ENCODE measurements at regions not wholly inside any gene's neighbourhood (a gene's known extent, or its start where the extent isn't known, plus 50 kb on each side); places are given as distances from the start of the nearest gene placed in this dataset.

GRCh38 chr5:8633259-8633658 is 764.3 kb downstream of the MTRR start:
- no peak for DNase-seq (ENCODE audit: low read depth, low spot score)

DNA sequence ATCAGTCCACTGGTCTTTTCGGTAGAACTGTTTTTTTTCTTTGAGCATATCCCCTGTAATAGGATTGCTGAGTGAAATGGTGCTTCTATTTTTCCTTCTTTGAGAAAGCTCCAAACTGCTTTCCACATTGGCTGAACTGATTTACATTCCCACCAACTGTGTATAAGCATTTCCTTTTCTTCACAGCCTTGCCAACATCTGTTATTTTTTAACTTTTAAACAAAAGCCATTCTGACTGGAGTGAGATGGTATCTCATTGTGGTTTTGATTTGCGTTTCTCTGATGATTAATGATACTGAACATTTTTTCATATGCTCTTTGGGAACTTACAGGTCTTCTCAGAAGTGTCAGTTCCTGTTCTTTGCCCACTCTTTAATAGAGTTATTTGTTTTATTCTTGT is 764.7 kb downstream of the MTRR start:
- DNase-seq (ENCODE audit: low read depth, low spot score) = peak; percentile 31

DNA sequence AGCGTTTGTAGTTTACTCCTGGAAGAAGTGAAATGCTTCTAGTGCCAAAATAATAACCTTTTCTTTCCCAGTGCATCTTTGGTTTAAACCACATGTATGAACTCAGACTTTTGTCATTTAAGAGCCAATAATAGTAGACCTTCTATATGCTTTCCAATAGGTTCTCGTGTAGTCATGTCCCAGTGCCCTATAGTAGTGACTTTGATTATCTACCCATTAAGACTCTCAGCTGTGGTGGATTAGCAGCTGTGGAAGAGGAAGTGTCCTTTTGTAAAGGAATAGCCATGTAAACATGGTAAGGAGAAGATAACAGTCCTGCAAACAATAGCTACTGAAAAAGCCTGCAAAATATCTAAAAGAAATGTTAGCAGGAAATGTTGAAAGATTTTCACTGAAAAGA is 765.3 kb downstream of the MTRR start:
- DNase-seq (ENCODE audit: low read depth, low spot score) = no peak

DNA sequence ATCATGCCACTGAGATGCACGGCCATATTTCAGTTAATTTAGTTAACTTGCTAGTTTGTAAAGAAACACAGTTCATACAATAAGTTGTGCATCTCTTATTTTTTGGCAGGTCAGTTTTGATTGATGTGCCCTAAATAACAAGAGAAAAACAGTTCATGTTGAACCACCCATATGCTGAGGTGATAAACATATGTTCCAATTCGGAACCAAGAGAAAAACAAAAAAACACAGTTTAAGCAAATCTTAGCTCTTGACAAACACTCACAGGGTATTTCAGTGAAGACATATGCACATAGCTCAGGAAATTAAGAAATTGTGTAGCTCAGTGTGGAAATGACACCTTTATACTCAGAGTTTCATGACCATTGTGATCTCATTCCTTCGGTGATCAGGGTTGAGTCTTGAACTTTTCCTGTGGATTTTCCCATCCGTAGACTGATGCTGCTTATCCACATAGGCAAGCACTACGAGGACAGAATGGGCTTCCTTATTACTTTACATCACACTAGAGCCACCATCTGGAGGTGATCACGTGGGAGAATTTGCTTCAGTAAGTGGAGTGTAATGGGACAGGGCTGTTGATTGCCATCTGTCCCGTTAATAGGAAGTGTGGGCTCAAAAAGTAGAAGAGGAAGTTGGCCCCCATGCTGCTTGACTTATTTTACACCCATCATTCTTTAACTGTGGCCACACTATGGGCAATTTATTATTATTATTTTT is 773.0 kb downstream of the MTRR start:
- no peak for DNase-seq (ENCODE audit: low read depth, low spot score)

DNA sequence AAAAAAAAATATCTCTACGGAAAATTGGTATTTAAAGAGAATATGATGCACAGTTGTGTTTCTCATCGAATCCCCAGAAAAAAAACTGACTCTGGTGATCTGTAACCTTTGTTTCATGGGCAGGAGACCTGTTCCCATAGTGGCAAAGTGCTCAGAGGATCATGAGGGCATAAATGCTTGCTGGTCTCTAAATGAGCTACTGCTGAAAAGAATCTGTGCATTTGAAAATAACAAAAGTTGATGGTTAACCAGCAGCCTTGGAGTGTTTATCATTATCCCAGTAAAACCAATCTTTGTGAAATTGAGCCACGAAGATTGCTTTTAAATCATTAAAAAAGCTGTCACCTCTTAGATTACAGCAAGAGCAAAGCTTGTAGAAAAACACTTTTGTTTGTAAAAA is 775.4 kb downstream of the MTRR start:
- DNase-seq (ENCODE audit: low read depth, low spot score) = no peak

- no peak for DNase-seq (ENCODE audit: low read depth, low spot score)
These were observed 778.2 kb downstream of the MTRR start for GRCh38 chr5:8647111-8647510.

- peak; percentile 23 for DNase-seq (ENCODE audit: low read depth, low spot score)
These were observed 781.2 kb downstream of the MTRR start for GRCh38 chr5:8650186-8650585.

- DNase-seq (ENCODE audit: low read depth, low spot score) = no peak
These were observed 791.4 kb downstream of the MTRR start for GRCh38 chr5:8660133-8660893.

DNA sequence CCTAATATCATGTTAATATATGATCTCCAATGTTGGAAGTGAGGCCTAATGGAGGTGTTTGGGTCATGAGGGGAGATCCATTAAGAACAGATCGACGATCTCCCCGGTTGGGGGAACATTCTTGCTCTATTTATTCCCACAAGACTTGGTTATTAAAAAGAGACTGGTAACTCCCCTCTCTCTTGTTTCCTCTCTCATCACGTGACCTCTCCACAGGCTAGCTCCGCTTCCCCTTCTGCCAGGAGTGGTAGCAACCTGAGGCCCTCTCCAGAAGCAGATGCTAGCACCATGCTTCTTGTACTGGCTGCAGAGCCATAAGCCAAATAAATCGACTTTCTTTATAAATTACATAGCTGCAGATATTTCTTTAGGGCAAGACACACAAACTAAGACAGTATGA is 794.4 kb downstream of the MTRR start:
- DNase-seq (ENCODE audit: low read depth, low spot score) = no peak

GRCh38 chr5:8675182-8675581 is 806.2 kb downstream of the MTRR start:
- no peak for DNase-seq (ENCODE audit: low read depth, low spot score)

- DNase-seq (ENCODE audit: low read depth, low spot score) = no peak
These were observed 807.7 kb downstream of the MTRR start for GRCh38 chr5:8676695-8677094.

DNA sequence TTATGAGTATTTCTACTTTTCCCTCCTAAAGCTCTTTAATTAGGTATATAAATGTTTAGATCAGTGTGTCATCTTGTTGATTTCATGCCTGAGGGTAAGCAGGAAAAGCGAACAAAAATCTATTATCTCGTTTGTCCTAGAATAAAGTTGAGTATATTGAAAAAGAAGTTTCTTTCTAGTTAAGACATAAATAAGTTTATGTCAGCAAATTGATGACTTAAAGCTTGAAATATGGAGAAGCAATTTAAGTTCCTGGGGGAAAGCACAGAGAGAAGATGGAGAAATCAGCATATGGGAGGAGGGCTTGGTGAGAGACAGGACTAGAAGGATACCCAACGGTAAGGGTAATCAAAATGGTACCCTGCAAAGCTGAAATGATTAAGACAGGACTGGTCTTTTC is 813.4 kb downstream of the MTRR start:
- DNase-seq (ENCODE audit: low read depth, low spot score) = no peak

DNA sequence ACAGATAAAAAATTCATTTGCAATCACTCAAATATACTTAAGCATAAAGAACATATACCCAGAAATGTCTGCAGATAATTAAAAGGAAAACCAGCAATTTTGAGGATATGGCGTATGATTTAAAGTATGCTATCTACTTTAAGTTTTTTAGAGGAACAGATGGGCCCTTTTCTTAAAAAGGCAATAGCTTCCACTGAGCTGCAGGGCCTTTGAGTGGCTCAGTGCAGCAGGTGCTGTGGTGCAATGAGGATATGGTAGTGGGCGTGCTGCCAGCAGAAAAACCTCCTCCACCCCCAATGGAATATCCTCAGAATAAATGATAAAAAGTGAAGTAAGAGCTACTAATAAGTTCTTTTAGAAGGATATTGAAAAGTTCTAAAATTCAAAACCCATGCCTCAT is 814.5 kb downstream of the MTRR start:
- no peak for DNase-seq (ENCODE audit: low read depth, low spot score)

- DNase-seq (ENCODE audit: low read depth, low spot score) = peak; percentile 1
These were observed 816.8 kb downstream of the MTRR start for GRCh38 chr5:8685704-8686103.

DNA sequence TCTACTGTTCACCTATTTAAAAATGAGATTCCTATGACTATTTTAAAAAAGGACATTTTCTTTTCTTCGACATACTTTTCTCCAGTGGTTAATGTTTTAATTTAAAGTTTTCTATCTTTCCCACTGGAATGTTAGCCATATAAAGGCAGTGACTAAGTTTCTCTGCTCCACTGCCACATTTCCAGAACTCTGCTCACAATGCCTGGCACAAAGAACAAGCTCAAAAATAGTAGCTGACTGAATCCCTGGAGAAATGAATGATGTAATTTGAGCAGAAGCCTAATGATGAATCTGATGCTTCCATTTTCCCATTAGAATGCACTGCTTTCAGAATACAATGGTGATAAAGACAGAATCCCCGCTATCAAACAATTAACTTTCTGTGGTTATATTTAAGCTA is 817.8 kb downstream of the MTRR start:
- DNase-seq (ENCODE audit: low read depth, low spot score) = peak; percentile 33

- no peak for DNase-seq (ENCODE audit: low read depth, low spot score)
These were observed 820.8 kb downstream of the MTRR start for GRCh38 chr5:8689773-8690172.

DNA sequence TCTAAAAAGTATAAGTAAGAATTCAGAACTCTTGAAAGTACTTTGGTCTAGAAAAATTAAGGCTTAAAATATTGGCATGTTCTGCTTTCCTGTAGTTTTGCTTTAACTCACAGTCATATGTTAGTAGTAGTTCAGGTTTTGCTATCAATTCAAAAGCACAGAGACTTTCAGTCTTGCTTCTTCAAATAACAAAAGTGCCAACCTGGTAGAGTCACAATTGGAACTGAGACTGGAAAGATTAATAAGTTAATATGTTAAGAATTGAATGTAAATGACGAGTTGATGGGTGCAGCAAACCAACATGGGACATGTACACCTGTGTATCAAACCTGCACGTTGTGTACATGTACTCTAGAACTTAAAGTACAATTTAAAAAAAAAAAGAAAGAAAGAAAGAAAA is 822.3 kb downstream of the MTRR start:
- no peak for DNase-seq (ENCODE audit: low read depth, low spot score)

- DNase-seq (ENCODE audit: low read depth, low spot score) = no peak
These were observed 824.4 kb downstream of the MTRR start for GRCh38 chr5:8693341-8693844.

GRCh38 chr5:8694545-8694944 is 825.6 kb downstream of the MTRR start:
- no peak for DNase-seq (ENCODE audit: low read depth, low spot score)

- DNase-seq (ENCODE audit: low read depth, low spot score) = no peak
These were observed 827.2 kb downstream of the MTRR start for GRCh38 chr5:8695902-8696845.

- no peak for DNase-seq (ENCODE audit: low read depth, low spot score)
These were observed 831.3 kb downstream of the MTRR start for GRCh38 chr5:8700222-8700621.

DNA sequence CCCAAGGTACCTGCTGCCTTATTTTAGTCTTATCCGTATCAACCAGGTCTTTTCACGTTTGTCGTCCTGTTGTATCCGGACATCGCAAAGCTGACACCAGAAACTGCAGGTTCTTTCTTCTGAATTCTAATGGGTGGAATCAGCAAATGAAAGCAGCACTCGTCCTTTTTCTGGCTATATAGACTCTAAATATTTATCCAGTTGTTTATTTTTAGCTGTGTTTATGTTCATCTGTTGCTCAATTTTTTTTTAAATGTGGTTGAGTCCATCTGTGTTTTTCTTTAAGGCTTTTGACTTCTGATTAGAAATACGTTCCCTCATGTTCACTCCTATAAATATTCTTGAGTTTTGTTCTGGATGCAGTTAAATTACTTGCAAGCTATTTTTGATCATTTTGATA is 831.7 kb downstream of the MTRR start:
- DNase-seq (ENCODE audit: low read depth, low spot score) = no peak
